ENCODE measurements at regions not wholly inside any gene's neighbourhood (a gene's known extent, or its start where the extent isn't known, plus 50 kb on each side); places are given as distances from the start of the nearest gene placed in this dataset.
A peak's percentile ranks its signal among the peaks of the same experiment; 100 is the strongest.
"Not testable (repeated sequence)": the region's sequence is repeated elsewhere in the genome, so short reads cannot be mapped to it uniquely, and the experiment has no call there.

DNA sequence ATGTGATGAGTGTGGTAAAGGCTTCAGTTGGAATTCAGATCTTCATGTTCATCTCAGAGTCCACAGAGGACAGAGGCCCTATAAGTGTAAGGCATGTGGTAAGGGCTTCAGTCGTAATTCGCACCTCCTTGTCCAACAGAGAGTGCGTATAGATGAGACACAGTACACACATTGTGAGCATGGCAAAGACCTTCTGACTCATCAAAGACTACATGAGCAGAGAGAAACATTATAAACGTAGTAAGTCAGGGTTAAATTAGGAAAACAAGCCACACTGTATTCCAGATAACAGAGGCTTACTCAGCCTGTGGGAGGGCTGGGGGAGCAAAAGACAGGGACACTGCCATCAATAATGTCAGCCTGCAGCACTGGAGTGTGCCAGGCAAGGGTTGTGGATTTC is 706.2 kb upstream of the DEFB115 start:
- not testable (repeated sequence) for H3K4me1 ChIP-seq (ENCODE audit: control insufficient read depth, insufficient read depth, low read length); H3K4me3 ChIP-seq (ENCODE audit: low read length in 2 of 2); H3K36me3 ChIP-seq (ENCODE audit: control insufficient read depth in 2 of 2, insufficient read depth in 2 of 2, low read length in 2 of 2); H3K27ac ChIP-seq (ENCODE audit: low read length); H3K9me3 ChIP-seq (ENCODE audit: control insufficient read depth in 2 of 2, low read length in 2 of 2); H3K27me3 ChIP-seq (ENCODE audit: control insufficient read depth in 1 of 2, insufficient read depth in 2 of 2, low read length in 2 of 2); H3K9ac ChIP-seq (ENCODE audit: low read length in 2 of 2)

DNA sequence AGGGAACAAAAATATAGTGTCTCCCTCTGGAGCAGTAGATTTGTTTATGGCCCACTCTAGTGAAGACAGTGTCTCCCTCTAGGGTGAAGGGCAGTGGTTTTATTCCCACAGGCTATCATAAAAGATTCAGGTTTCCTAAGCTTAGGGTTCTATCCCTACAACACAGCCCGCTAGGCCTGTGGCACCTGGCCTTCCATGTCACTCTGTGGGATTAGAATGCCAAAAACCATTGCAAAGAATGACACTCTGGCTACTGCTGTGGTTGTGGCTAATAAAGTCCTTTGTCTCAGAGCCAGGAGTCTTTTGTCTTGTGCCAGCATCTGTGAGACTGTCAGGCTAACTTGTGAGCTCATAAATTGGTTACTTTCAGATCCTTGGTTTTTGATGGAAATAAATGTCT is 700.7 kb upstream of the DEFB115 start:
- H3K4me3 ChIP-seq (ENCODE audit: low read length in 2 of 2); H3K9ac ChIP-seq (ENCODE audit: low read length in 2 of 2); H3K27ac ChIP-seq (ENCODE audit: low read length); H3K9me3 ChIP-seq (ENCODE audit: control insufficient read depth in 2 of 2, low read length in 2 of 2); H3K27me3 ChIP-seq (ENCODE audit: control insufficient read depth in 1 of 2, insufficient read depth in 2 of 2, low read length in 2 of 2); H3K4me1 ChIP-seq (ENCODE audit: control insufficient read depth, insufficient read depth, low read length); H3K36me3 ChIP-seq (ENCODE audit: control insufficient read depth in 2 of 2, insufficient read depth in 2 of 2, low read length in 2 of 2): not testable (repeated sequence)

DNA sequence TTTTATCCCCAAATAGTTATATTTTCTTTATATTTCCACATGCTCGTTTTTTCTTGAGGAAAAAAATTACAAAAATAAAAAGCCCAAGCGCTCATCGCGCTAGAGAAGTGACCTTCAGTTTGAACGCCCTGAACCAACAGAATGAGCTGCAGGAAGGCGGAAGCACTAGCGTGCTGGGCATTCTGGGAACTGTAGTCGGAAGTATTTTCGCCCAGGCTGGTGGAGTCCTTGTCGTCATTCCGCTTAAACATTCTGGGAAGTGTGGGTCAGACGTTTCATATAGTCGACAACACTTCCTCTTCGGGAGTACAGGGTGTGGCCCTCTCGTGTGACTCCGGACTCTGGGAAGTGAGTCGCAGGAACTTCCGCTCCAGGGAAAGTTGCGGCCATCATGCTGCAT is 692.4 kb upstream of the DEFB115 start:
- not testable (repeated sequence) for H3K4me1 ChIP-seq (ENCODE audit: control insufficient read depth, insufficient read depth, low read length); H3K27me3 ChIP-seq (ENCODE audit: control insufficient read depth in 1 of 2, insufficient read depth in 2 of 2, low read length in 2 of 2); H3K27ac ChIP-seq (ENCODE audit: low read length); H3K9me3 ChIP-seq (ENCODE audit: control insufficient read depth in 2 of 2, low read length in 2 of 2); H3K9ac ChIP-seq (ENCODE audit: low read length in 2 of 2); H3K4me3 ChIP-seq (ENCODE audit: low read length in 2 of 2); H3K36me3 ChIP-seq (ENCODE audit: control insufficient read depth in 2 of 2, insufficient read depth in 2 of 2, low read length in 2 of 2)

DNA sequence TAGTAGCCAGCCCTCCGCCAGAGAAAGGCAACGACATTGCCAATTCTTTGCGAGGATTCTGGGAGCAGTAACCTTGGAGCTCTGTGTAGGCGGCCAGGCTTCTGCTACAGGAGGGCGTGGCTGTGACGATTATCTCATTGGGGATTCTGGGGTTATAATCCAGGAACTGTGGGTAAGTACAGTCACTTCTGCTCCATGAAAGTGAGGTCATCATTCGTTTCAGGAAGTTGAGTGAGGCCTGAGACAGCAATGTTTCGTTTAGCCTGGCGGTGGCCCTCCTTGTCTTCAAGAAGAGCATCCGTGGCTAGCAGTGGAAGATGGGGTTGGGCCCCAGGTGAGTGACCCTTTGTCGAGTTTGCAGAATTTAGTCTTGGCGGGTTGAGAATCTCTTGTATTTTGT is 687.6 kb upstream of the DEFB115 start:
- H3K36me3 ChIP-seq (ENCODE audit: control insufficient read depth in 2 of 2, insufficient read depth in 2 of 2, low read length in 2 of 2); H3K4me1 ChIP-seq (ENCODE audit: control insufficient read depth, insufficient read depth, low read length); H3K9ac ChIP-seq (ENCODE audit: low read length in 2 of 2); H3K4me3 ChIP-seq (ENCODE audit: low read length in 2 of 2); H3K9me3 ChIP-seq (ENCODE audit: control insufficient read depth in 2 of 2, low read length in 2 of 2); H3K27ac ChIP-seq (ENCODE audit: low read length); H3K27me3 ChIP-seq (ENCODE audit: control insufficient read depth in 1 of 2, insufficient read depth in 2 of 2, low read length in 2 of 2): not testable (repeated sequence)

DNA sequence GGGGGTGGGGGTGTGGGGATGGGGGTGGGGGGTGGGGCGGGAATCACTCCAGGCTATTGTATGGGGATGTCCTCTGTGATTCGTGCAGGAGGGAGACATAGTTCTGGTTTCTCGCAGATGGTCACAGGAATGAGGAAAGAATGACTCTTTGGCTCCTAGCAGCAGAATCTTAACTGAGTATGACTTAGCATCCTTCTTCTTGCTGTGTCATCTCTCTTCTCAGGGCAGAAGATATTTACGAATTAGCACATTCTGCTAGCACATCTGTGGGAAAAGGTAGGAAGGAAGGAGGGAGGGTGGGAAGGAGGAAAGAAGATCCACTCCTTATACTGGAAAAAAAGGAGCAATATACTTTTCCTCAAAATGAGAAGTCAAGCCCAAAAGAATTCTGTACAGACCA is 686.8 kb upstream of the DEFB115 start:
- not testable (repeated sequence) for H3K4me1 ChIP-seq (ENCODE audit: control insufficient read depth, insufficient read depth, low read length); H3K27me3 ChIP-seq (ENCODE audit: control insufficient read depth in 1 of 2, insufficient read depth in 2 of 2, low read length in 2 of 2); H3K9me3 ChIP-seq (ENCODE audit: control insufficient read depth in 2 of 2, low read length in 2 of 2)

DNA sequence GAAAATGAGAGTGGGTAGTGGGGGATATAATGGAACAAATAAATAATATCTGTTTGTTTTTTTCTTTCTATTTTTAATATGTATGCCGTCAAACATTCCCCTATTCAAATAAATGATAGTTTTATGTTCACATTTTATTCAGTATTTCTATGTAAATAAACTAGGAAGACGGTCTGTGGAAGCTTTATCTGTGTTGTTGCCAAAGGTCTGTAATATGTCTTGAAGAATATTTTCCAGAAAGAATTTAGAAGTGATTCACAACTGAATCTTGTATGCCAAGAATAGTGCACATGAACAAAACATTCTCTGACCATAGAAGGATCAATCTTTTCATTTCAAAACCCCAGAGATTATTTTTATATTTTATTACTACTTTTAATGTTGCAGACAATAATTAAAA is 683.1 kb upstream of the DEFB115 start:
- not testable (repeated sequence) for H3K9me3 ChIP-seq (ENCODE audit: control insufficient read depth in 2 of 2, low read length in 2 of 2); H3K27me3 ChIP-seq (ENCODE audit: control insufficient read depth in 1 of 2, insufficient read depth in 2 of 2, low read length in 2 of 2); H3K36me3 ChIP-seq (ENCODE audit: control insufficient read depth in 2 of 2, insufficient read depth in 2 of 2, low read length in 2 of 2); H3K27ac ChIP-seq (ENCODE audit: low read length); H3K4me1 ChIP-seq (ENCODE audit: control insufficient read depth, insufficient read depth, low read length); H3K9ac ChIP-seq (ENCODE audit: low read length in 2 of 2); H3K4me3 ChIP-seq (ENCODE audit: low read length in 2 of 2)

More for the DNA sequence above, 686.8 kb upstream of the DEFB115 start:
- not testable (repeated sequence) for H3K27ac ChIP-seq (ENCODE audit: low read length); H3K4me3 ChIP-seq (ENCODE audit: low read length in 2 of 2); H3K36me3 ChIP-seq (ENCODE audit: control insufficient read depth in 2 of 2, insufficient read depth in 2 of 2, low read length in 2 of 2); H3K9ac ChIP-seq (ENCODE audit: low read length in 2 of 2)

DNA sequence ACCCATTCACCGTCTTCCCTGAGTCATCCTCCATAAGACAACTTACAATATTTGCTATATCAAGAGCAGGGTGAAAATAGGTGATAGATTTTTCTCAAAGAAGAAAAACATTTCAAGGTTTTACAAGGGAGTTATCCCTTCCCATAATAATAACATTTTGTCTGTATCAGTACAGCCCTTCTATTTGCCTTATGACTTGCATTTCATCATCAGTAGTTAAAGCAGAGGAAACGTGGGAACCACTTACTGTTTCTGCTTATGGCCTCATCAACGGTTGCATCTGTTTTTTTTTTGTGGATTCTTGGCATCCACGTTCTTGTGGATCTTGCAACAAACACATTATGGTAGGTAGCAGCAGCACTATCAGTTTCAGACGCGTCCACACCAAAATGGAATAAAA is 678.4 kb upstream of the DEFB115 start:
- not testable (repeated sequence) for H3K27me3 ChIP-seq (ENCODE audit: control insufficient read depth in 1 of 2, insufficient read depth in 2 of 2, low read length in 2 of 2); H3K36me3 ChIP-seq (ENCODE audit: control insufficient read depth in 2 of 2, insufficient read depth in 2 of 2, low read length in 2 of 2); H3K9me3 ChIP-seq (ENCODE audit: control insufficient read depth in 2 of 2, low read length in 2 of 2); H3K4me1 ChIP-seq (ENCODE audit: control insufficient read depth, insufficient read depth, low read length); H3K9ac ChIP-seq (ENCODE audit: low read length in 2 of 2); H3K27ac ChIP-seq (ENCODE audit: low read length)
- peak overlapping the region in 1 of 2 donors; percentile 45 for H3K4me3 ChIP-seq (ENCODE audit: low read length in 2 of 2)

DNA sequence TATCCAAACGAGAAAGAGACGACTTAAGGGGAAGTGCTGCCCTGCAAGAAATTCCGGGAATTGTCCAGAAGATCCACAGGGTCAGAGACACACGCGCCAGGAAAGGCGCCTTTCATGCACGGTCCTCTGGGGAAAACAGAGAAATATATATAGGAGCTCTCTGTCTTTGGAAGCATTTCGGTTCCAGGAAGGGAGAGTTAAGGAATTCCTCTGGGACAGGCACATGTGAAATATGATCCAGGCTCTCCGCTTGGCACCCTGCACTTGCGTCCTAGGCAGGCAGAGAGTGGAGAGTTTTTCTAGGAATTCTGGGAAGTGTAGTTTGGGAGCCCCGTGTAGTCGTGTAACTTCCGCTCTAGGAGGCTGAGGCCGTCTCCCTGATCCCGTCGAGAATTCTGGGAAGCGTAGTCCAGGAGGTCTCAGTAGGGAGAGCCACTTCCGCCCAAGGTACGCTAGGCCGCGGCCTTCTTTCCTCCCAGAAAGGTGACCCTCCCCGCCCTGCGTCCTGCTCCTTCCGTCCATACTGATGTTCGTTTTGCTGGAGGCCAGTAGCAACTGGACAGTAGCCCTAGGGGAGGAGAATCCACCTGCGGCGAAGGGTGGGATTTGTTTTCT is 677.5 kb upstream of the DEFB115 start:
- not testable (repeated sequence) for H3K27ac ChIP-seq (ENCODE audit: low read length); H3K9me3 ChIP-seq (ENCODE audit: control insufficient read depth in 2 of 2, low read length in 2 of 2); H3K27me3 ChIP-seq (ENCODE audit: control insufficient read depth in 1 of 2, insufficient read depth in 2 of 2, low read length in 2 of 2); H3K36me3 ChIP-seq (ENCODE audit: control insufficient read depth in 2 of 2, insufficient read depth in 2 of 2, low read length in 2 of 2); H3K4me1 ChIP-seq (ENCODE audit: control insufficient read depth, insufficient read depth, low read length)
- H3K4me3 ChIP-seq (ENCODE audit: low read length in 2 of 2), result peak overlapping the region; percentile 45 to 65
- H3K9ac ChIP-seq (ENCODE audit: low read length in 2 of 2), result peak overlapping the region in 1 of 2 donors; percentile 66

DNA sequence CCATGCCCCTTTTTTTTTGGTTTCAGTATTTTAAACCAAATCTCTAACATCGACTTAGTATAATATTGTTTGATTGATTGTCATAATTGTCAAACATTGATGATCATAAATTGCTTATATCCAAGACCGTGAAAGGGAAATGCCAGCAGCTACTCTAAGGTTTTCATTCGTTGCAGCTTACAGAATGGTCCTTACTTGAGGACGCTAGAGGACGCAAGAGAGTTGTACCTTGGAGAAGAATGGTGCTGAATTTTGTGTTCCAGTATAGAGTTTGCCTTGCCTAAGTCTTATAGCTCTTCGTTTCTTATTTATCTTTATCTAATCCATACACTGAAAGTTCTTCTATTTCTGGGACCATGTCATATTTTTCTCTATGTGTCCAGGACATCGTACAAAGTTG is 675.6 kb upstream of the DEFB115 start:
- not testable (repeated sequence) for H3K4me3 ChIP-seq (ENCODE audit: low read length in 2 of 2); H3K4me1 ChIP-seq (ENCODE audit: control insufficient read depth, insufficient read depth, low read length); H3K9me3 ChIP-seq (ENCODE audit: control insufficient read depth in 2 of 2, low read length in 2 of 2); H3K27me3 ChIP-seq (ENCODE audit: control insufficient read depth in 1 of 2, insufficient read depth in 2 of 2, low read length in 2 of 2); H3K9ac ChIP-seq (ENCODE audit: low read length in 2 of 2); H3K27ac ChIP-seq (ENCODE audit: low read length); H3K36me3 ChIP-seq (ENCODE audit: control insufficient read depth in 2 of 2, insufficient read depth in 2 of 2, low read length in 2 of 2)

DNA sequence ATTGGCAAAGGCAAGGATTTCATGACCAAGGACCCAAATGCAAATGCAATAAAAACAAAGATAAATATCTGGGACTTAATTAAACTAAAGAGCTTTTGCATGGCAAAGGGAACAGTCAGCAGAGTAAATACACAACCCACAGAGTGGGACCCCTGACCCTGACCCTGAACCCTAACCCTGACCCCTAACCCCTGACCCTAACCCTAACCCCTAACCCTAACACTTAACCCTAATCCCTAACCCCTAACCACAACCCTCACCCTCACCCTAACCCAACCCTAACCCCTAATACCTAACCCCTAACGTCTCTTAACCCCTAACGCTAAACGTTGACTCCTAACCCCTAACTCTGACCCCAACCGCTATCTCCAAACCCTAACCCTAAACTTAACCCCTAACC is 673.1 kb upstream of the DEFB115 start:
- not testable (repeated sequence) for H3K4me1 ChIP-seq (ENCODE audit: control insufficient read depth, insufficient read depth, low read length); H3K36me3 ChIP-seq (ENCODE audit: control insufficient read depth in 2 of 2, insufficient read depth in 2 of 2, low read length in 2 of 2); H3K4me3 ChIP-seq (ENCODE audit: low read length in 2 of 2); H3K27ac ChIP-seq (ENCODE audit: low read length); H3K27me3 ChIP-seq (ENCODE audit: control insufficient read depth in 1 of 2, insufficient read depth in 2 of 2, low read length in 2 of 2); H3K9ac ChIP-seq (ENCODE audit: low read length in 2 of 2); H3K9me3 ChIP-seq (ENCODE audit: control insufficient read depth in 2 of 2, low read length in 2 of 2)

DNA sequence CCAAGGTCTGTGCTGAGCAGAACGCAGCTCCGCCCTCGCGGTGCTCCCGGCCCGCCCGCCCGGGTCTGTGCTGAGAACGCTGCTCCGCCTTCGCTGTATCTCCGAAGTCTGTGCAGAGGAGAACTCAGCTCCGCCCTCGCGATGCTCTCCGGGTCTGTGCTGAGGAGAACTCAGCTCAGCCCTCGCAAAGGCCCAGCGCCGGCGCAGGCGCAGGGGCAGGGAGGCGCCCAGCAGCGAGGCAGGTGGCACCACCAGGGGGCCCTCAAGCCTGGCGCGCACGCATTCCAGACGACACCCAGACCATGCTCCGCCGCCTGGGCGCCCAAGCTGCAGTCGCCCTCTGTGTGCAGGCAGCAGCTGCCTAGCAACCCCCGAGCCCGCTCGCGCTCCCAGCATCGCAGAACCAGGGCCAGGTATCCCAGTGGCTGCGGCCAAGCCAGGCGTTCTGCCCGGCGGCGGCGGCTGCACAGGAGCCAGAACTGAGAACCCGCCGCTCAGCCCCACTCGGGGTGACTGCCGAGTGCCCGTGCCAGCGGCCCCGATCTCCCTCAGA is 672.1 kb upstream of the DEFB115 start:
- H3K27me3 ChIP-seq (ENCODE audit: control insufficient read depth in 1 of 2, insufficient read depth in 2 of 2, low read length in 2 of 2); H3K9ac ChIP-seq (ENCODE audit: low read length in 2 of 2); H3K4me1 ChIP-seq (ENCODE audit: control insufficient read depth, insufficient read depth, low read length); H3K27ac ChIP-seq (ENCODE audit: low read length); H3K9me3 ChIP-seq (ENCODE audit: control insufficient read depth in 2 of 2, low read length in 2 of 2); H3K36me3 ChIP-seq (ENCODE audit: control insufficient read depth in 2 of 2, insufficient read depth in 2 of 2, low read length in 2 of 2): not testable (repeated sequence)
- peak overlapping the region in 1 of 2 donors; percentile 60 for H3K4me3 ChIP-seq (ENCODE audit: low read length in 2 of 2)

All from stomach smooth muscle (tissue), 2 donors.